AG04450 (cell line): ENCODE measurements at regions not wholly inside any gene's neighbourhood (a gene's known extent, or its start where the extent isn't known, plus 50 kb on each side); places are given as distances from the start of the nearest gene placed in this dataset.
"Not testable (repeated sequence)": the region's sequence is repeated elsewhere in the genome, so short reads cannot be mapped to it uniquely, and the experiment has no call there.

Source experiments
- CTCF ChIA-PET: fragments of 300-600, 350-600 bp; formaldehyde crosslinking; extraction: SDS; loops from one replicate; lab custom pipeline; 2022; ENCODE audit warnings: antibody characterized with exemption, inconsistent platforms; lab: Charles Lee
- POLR2A ChIA-PET: fragments of 350-600 bp; formaldehyde crosslinking; extraction: SDS; loops from one replicate; lab custom pipeline; 2021; ENCODE audit warnings: antibody characterized with exemption, inconsistent platforms; lab: Yijun Ruan, JAX
- DNase-seq: peaks from one replicate; pipeline ENCODE4 v3.0.0-alpha.2; 2011; ENCODE audit warnings: low read depth, low spot score
- H3K27ac ChIP-seq: one replicate; pipeline ENCODE4 v1.5.1; 2012; ENCODE audit warnings: low read depth, low read length, control low read depth
- H3K27me3 ChIP-seq: one replicate; pipeline ENCODE4 v1.6.0; 2012; ENCODE audit warnings: low read length; ENCODE audit not compliant: control insufficient read depth, insufficient read depth
- H3K4me3 ChIP-seq: 2 replicates; pipeline ENCODE4 v1.5.1; 2011; ENCODE audit warnings: mild to moderate bottlenecking, low read depth, low read length, control low read depth
- H3K9me3 ChIP-seq: 2 replicates; pipeline ENCODE4 v1.5.1; 2012; ENCODE audit warnings: low read length; ENCODE audit not compliant: control insufficient read depth, insufficient read depth
- CTCF ChIP-seq: IDR thresholded peaks from 2 replicates; pipeline ENCODE4 v1.5.1; 2011; ENCODE audit warnings: low read depth, low read length, control low read depth, inconsistent platforms

GRCh38 chr4:57308301-57308700 lies 198.1 kb upstream of the IGFBP7 start:
- Histone ChIP-seq H3K27ac (no peak overlapping the region), H3K4me3 (no peak overlapping the region), H3K9me3 (no peaks in the 10 kb centered on the region), H3K27me3 (no peaks in the 10 kb centered on the region)
- POLR2A ChIA-PET, result no interaction called here
- DNase-seq, result no peak
- no peak for TF ChIP-seq CTCF
- CTCF ChIA-PET, result no interaction called here

DNA sequence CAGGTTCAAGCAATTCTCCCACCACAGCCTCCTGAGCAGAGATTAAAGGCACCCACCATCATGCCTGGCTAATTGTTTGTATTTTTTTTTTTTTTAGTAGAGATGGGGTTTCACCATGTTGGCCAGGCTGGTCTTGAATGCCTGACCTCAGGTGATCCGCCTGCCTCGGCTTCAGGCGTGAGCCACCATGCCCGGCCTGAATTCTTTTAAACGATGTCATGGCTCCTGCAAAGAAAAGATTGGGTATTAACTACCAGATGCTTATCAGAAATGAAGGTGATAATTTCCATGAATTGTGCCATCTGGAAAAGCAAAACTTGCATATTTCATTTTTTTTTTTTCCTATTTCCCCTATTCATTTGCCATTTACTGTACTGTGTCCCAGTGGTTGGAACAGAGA lies 195.7 kb upstream of the IGFBP7 start:
- ChIA-PET POLR2A (no interaction called here), CTCF (no interaction called here)

DNA sequence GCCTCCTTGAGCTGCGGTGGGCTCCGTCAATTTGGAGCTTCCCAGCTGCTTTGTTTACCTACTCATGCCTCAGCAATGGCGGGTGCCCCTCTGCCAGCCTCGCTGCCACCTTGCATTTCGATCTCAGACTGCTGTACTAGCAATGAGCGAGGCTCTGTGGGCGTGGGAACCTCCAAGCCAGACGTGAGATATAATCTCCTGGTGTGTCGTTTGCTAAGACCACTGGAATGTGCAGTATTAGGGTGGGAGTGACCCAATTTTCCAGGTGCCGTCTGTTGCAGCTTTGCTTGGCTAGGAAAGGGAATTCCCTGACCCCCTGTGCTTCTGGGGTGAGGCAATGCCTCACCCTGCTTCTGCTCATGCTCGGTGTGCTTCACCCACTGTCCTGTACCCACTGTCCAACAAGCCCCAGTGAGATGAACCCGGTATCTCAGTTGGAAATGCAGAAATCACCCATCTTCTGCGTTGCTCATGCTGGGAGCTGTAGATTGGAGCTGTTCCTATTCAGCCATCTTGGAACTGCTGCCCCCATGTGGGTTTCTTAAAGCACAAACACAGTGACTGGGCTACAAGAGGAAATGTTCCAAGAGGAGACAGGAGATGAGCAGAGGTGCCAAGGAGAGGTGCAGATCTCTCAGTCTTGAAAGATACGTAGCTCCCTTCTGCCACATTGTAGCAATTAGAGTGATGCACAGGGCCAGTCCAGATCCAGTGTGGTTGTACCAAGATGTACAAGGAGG lies 193.0 kb upstream of the IGFBP7 start:
- Histone ChIP-seq H3K27me3 (no peaks in the 10 kb centered on the region), H3K9me3 (peaks cover 6% of the 10 kb centered on the region; the same call in 1 of the 2 replicates), H3K27ac (no peak overlapping the region), H3K4me3 (no peak overlapping the region)
- TF ChIP-seq CTCF, result no peak
- ChIA-PET POLR2A (no interaction called here), CTCF (no interaction called here)
- DNase-seq, result no peak

More for the DNA sequence above, 195.7 kb upstream of the IGFBP7 start:
- H3K9me3 ChIP-seq, result no peaks in the 10 kb centered on the region
- no peak overlapping the region for H3K4me3 ChIP-seq
- H3K27ac ChIP-seq, result no peak overlapping the region
- no peaks in the 10 kb centered on the region for H3K27me3 ChIP-seq
- DNase-seq, result no peak
- TF ChIP-seq CTCF, result no peak

DNA sequence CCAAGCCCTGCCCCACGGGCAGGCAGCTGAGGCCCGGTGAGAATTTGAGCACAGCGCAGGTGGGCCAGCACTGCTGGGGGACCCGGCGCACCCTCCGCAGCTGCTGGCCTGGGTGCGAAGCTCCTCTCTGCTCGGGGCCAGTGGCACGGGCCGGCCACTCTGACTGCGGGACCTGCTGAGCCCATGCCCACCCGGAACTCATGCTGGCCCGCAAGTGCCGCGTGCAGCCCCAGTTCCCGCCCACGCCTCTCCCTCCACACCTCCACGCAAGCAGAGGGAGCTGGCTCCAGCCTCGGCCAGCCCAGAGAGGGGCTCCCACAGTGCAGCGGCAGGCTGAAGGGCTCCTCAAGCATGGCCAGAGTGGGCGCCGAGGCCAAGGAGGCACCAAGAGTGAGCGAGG lies 190.1 kb upstream of the IGFBP7 start:
- H3K27me3 ChIP-seq, H3K27ac ChIP-seq, H3K4me3 ChIP-seq, CTCF ChIA-PET, DNase-seq, POLR2A ChIA-PET, H3K9me3 ChIP-seq: not testable (repeated sequence)

GRCh38 chr4:57291911-57292310 lies 181.7 kb upstream of the IGFBP7 start:
- TF ChIP-seq CTCF, result no peak
- Histone ChIP-seq H3K27me3 (peaks cover 3% of the 10 kb centered on the region), H3K9me3 (no peaks in the 10 kb centered on the region), H3K4me3 (no peak overlapping the region), H3K27ac (no peak overlapping the region)
- ChIA-PET CTCF (no interaction called here), POLR2A (no interaction called here)
- DNase-seq, result no peak
